Stimulated activated CD4-positive, alpha-beta T cell treated with anti-CD3 and anti-CD28 coated beads, Interleukin-4, amount 100 ng/mL, for 48 hours (primary cell): ENCODE measurements at regions not wholly inside any gene's neighbourhood (a gene's known extent, or its start where the extent isn't known, plus 50 kb on each side); places are given as distances from the start of the nearest gene placed in this dataset.

Source experiments
- DNase-seq, 2 donors: peaks; one replicate each; pipeline ENCODE4 v3.0.0-alpha.2; 2020; ENCODE audit warnings: low read depth in 2 of 2

DNA sequence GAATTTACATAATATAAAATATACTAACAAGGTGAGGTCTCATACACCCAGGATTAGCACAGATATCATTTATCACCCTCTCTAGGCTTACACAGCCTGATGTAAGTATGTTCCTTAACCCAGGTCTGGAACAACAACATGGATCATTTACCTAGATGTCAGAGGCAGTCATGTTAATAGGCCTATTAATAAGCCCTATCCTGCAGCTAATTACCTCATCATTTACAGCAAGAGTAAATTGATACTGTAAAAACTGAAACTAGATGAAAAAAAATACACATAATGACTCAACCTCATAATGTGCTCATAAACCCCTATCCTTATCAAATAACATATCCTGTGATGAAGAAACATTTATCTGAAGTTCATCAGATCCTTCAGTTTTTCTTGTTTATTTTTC, 334.3 kb upstream of the MANEA start:
- DNase-seq = no peak

DNA sequence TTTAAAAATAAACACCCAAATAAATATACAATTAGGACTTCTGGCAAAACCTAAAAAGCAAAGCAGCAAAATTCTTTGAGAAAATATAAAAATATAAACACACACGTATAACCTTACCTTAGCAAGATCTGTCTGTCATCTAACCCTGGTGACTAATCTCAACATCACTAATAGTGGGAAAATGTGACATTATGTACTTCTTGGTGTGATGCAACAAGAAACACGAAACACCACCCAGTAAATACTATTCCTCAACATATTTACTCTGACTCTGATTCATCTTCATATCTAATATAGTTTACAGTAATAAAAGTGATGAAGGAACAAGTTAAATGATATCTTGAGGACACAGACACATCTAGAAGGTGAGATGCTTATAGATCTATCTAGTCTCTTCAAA, 332.6 kb upstream of the MANEA start:
- DNase-seq = no peak

DNA sequence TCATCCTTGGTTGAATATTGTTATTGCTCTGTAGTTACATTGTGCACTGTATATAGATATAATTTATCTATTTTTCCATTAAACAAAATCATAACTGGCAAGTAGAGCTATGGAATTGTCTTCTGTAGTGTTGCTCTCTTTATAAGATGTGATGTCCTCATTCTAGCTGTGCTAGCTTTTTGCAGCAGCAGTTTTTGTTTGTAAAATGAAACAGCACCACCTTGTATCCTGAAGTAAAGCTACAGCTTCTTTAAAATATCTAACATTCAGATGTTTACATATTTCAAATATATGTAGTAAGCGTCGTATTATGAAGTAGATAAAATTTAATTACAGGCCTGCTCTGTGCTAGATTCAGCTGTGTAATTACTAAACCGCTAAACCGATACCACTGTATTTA, 328.8 kb upstream of the MANEA start:
- no peak for DNase-seq

GRCh38 chr6:95249175-95249574, 328.2 kb upstream of the MANEA start:
- DNase-seq = no peak

- DNase-seq = no peak
Observed at GRCh38 chr6:95249661-95250060, 327.7 kb upstream of the MANEA start.

GRCh38 chr6:95263840-95264239, 313.5 kb upstream of the MANEA start:
- no peak for DNase-seq

DNA sequence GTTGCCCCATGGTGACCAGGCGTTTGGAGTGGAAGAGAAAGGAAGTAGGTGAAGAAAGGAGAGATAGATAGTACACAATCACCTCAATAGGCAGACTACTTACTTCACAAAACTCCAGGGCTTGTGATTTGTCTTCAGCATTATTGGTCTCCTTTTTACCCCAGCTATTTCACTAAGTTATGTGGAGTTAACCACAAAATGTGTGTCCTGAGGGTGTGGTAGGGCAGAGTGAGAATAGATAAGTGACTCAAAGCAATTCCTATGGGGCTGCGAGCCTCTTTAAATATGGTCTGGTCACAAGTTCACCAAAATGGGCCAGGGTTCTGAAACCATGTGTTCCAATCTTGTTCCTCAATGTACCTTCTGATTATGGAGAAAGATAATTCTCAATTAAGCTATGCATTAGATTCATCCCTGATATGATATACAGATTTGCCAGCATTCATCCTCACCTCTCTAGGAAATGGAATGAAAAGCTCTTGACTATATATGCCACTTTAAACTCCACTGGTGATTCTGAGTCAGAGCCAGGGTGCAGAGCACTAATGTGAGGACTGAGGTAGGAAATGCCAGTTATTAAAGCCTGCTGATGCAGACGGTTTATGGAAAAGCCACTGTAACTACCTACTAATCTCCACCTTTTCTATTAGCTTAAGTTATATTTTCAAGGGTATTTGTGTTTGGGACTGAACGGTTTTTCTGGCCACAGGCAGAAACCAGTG, 310.6 kb upstream of the MANEA start:
- no peak for DNase-seq

GRCh38 chr6:95274686-95275235, 302.6 kb upstream of the MANEA start:
- DNase-seq = no peak

DNA sequence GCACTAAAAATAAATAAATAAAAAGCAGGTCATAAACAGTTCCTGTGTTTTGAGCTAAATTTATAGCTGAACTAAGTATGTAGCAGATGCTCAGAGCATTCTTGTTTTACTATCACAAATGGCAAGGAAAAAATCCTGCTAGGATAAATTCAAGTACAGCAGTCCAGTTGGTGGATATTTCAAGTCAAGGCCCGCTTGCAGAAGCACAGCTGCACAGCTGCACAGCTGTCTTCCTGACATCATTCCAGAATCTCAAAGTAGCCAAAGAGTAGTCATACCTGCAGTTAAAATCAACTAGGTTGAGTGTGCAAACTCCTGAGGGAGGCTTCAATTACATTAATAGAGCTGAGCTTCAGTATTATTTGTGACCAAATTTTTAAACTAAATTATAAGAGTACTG, 297.7 kb upstream of the MANEA start:
- no peak for DNase-seq

- no peak for DNase-seq
Observed at GRCh38 chr6:95280686-95281273, 296.6 kb upstream of the MANEA start.

- DNase-seq = no peak
Observed at GRCh38 chr6:95285881-95286280, 291.5 kb upstream of the MANEA start.

- DNase-seq = no peak
Observed at GRCh38 chr6:95286874-95287273, 290.5 kb upstream of the MANEA start.

- DNase-seq = no peak
Observed at GRCh38 chr6:95288251-95288650, 289.1 kb upstream of the MANEA start.

DNA sequence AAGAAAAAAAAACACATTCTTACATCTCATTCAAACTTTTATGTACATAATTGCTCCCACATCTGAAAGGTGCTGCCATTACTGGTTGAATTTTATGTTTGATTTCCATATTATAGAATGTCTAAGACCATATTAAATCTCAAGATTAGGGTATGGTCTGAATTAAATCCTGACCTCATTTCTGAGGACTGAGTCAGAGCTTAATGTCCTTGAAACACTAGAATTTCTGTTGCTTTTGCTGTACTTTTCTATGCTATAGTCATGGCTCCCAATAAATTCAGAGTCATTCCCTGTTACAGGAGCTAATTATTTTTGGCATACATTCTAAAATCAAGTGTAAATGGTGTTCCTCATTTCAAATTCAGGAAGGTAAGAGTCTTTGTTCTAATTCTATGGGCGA, 285.3 kb upstream of the MANEA start:
- no peak for DNase-seq

DNA sequence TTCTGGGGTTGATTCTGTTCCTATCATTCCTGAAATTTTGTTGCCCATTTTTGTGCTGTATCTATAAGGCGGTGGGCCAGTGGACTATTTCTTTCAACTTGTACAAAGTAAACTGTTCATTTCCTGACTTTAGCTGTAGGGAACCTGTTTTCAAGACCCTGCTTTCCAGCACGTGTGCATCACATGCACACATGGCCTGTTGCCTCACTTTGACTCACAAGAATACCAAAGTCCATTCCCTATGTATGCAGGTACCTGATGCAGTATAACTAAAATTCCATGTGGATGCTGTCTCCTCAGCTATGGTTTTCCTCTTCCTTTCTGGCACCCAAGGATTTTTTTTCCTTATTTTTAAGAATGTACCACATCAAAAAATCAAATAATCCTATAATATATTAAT, 284.1 kb upstream of the MANEA start:
- DNase-seq = no peak

GRCh38 chr6:95294043-95294442, 283.3 kb upstream of the MANEA start:
- DNase-seq = no peak

DNA sequence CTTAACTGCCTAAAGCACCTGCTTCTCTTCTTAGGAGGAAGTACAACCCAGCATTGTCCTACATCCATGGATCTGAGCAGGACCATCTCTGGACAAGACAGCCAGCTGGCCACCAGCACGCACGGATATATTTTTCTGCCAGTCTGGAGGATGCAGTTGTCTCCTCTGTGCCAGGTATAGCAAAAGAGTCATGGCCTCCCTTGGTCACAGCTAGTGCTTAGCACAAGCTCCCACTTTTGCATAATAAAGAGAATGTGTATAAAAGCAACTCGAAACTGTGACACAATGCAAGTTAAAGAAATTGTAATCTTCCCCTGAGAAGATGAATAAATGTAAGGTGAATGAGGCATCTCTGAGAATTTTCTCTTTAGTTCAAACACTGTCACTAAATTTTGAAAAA, 267.8 kb upstream of the MANEA start:
- DNase-seq = no peak

- no peak for DNase-seq
Observed at GRCh38 chr6:95318137-95318536, 259.2 kb upstream of the MANEA start.

DNA sequence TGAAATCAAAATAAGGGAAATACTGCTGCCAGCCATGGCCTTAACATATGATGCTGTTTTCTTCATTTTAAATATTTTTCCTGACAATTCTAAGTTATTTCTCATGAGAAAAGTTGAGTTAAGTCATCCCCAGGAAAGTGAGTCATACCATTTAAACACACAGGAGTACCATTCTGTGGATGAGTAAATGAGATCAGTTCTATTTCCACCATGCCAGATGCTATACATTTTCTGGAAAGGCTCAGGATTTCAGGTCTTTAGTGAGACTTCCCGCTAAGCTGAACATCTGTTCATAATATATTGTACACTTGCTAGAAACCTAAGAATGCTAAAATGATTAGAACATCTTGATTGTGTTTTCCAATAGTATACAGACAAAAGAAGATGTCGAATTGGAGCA, 256.2 kb upstream of the MANEA start:
- DNase-seq = no peak

- DNase-seq = no peak
Observed at GRCh38 chr6:95325916-95326315, 251.4 kb upstream of the MANEA start.

DNA sequence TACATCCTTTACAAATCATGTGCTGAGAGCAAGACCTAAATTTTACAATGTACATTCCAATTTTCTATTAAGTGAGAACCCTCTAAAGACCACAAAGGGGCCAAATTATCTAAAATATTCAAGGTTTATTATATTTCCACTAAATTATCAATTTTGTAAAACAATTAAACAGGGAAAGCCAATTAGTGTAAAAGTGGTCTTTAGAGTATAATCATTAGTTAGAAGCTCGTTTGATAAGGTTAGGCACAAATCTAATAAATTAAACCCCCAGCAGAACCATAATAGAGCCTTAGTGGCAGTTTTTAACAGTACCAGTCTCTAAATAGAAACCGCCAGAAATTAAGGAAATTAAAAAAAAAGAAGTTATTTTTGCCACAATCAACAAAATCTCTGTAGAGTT, 249.1 kb upstream of the MANEA start:
- no peak for DNase-seq

DNA sequence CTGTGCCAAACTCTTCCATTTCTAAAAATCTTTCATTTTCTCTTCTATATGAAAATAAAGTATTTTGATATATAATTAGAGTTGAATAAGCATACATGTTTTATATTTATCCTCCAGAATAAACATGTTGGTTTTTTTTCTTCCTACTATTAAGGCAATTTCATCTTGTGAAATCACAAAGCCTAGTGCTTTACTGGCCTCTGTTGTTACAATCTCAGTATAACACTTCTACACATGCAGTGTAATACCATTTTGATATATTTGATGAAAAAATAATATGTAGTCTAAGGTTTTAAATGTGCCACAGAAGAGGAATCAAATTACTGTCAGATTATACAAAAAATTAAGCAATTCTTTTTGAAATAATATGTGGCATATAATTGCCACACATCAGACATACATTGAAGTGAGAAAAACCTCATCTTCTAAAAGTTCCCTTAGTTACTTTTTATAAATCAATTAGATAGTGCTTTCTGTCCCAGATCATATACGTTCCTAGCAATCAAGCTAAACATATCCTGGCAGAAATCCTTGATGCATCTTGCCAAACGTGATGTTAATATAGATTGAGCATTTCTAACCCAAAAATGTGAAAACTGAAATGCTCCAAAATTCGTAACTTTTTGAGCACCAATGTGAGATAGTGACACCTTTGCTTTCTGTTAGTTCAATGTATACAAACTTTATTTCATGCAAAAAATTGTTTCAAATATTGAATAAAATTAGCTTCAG, 225.1 kb upstream of the MANEA start:
- DNase-seq = no peak

DNA sequence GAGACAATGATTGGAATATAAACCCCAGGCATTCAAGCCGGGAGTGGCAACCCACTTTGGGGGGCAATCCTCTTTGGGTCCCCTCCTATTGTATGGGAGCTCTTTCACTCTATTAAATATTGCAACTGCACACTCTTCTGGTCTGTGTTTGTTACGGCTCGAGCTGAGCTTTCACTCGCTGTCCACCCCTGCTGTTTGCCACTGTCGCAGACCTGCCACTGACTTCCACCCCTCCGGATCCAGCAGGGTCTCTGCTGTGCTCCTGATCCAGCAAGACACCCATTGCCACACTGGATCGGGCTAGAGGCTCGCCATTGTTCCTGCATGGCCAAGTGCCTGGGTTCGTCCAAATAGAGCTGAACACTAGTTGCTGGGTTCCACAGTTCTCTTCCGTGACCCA, 222.8 kb upstream of the MANEA start:
- DNase-seq = no peak
